GM12864 (cell line): ENCODE measurements at regions not wholly inside any gene's neighbourhood (a gene's known extent, or its start where the extent isn't known, plus 50 kb on each side); places are given as distances from the start of the nearest gene placed in this dataset.
"Not testable (repeated sequence)": the region's sequence is repeated elsewhere in the genome, so short reads cannot be mapped to it uniquely, and the experiment has no call there.

Experiments
- DNase-seq: peaks from one replicate; pipeline ENCODE4 v3.0.0-alpha.2; 2011; ENCODE audit warnings: low read depth
- H3K4me3 ChIP-seq: 2 replicates; pipeline ENCODE4 v1.5.1; 2011; ENCODE audit warnings: mild to moderate bottlenecking, low read depth, low read length, control low read depth
- TF ChIP-seq, protein P1 (sequence below): IDR thresholded peaks from 2 replicates; pipeline ENCODE4 v1.5.1; 2011; ENCODE audit warnings: low read depth, mild to moderate bottlenecking, moderate library complexity, low read length, control low read depth, inconsistent platforms; ENCODE audit errors: missing control alignments

DNA sequence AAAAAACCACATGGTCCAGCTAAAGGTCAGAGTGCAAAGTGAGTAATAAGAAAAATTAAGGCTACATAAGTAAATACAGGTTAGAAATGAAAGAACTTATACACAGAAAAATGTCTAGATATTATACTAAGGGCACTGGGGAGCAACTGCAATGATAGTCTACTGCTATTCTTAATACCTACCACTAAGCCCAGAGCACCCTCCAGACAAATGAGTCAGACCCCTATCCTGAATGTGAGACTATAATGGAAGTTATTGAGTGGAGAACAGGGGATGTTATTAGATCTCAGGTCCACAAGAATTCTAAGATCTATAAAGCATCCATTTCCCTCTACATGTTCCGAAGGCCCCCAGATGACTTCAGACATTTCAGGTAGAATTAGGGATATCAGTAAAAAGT is 438.3 kb downstream of the PRELID2 start:
- H3K4me3 ChIP-seq = no peak overlapping the region
- DNase-seq = no peak

DNA sequence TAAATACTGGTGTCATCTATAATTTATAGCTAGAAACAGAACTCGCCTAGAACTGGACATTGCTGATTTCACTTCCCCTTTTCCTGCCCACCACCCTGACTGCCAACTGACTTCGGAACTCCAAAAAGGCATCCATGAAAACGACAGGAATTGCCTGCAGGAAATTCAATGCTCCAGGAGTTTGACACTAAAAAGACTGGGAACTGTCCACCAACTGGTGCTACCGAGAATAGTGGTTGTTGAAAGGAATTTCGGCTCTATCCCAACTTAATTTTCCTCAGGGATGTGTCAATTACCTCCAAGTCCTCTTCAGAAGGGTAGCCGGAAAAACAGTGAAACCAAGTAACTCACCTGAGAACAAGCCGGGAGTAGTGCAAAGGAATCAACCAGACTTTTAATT is 440.0 kb downstream of the PRELID2 start:
- DNase-seq, H3K4me3 ChIP-seq: not testable (repeated sequence)

More for the DNA sequence above, 438.3 kb downstream of the PRELID2 start:
- TF ChIP-seq, protein P1, sequence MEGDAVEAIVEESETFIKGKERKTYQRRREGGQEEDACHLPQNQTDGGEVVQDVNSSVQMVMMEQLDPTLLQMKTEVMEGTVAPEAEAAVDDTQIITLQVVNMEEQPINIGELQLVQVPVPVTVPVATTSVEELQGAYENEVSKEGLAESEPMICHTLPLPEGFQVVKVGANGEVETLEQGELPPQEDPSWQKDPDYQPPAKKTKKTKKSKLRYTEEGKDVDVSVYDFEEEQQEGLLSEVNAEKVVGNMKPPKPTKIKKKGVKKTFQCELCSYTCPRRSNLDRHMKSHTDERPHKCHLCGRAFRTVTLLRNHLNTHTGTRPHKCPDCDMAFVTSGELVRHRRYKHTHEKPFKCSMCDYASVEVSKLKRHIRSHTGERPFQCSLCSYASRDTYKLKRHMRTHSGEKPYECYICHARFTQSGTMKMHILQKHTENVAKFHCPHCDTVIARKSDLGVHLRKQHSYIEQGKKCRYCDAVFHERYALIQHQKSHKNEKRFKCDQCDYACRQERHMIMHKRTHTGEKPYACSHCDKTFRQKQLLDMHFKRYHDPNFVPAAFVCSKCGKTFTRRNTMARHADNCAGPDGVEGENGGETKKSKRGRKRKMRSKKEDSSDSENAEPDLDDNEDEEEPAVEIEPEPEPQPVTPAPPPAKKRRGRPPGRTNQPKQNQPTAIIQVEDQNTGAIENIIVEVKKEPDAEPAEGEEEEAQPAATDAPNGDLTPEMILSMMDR = no peak

DNA sequence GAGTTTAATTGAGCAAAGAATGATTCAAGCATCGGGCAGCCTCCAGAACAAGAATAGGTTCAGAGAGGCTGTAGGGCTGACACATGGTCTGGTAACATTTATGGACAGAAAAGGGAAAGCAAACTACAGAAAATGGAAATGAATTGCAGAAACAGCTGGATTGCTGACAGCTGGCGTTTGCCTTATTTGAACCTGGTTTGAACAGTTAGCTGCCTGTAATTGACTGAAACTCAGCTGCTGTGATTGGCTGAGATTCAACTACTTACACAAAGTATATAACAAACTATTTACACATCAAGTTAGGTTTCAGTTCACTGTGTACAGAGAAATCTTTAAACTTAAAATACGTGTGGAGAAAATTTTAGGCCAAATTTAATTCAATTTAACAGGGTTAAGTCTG is 441.7 kb downstream of the PRELID2 start:
- no peak for DNase-seq
- H3K4me3 ChIP-seq = no peak overlapping the region
- TF ChIP-seq, protein P1 = no peak

DNA sequence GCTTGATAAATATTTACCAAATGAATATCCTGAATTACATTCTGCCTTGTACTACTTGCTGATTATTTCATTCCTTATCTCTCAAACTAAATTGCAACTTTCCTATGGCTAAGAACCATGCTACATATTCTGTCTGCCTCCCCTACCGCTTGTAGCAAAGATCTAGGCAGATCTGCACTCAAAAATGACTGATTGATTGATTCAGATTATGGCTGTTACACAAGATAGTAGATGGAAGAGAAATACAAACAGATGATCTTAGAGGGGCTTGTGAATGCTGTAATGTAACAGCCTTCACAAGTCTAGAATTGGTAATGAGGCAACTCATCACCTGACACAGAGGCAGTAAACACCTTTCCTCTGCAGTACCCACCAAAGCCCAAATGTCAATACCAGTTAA is 446.1 kb downstream of the PRELID2 start:
- DNase-seq = no peak
- H3K4me3 ChIP-seq = no peak overlapping the region
- TF ChIP-seq, protein P1 = no peak

DNA sequence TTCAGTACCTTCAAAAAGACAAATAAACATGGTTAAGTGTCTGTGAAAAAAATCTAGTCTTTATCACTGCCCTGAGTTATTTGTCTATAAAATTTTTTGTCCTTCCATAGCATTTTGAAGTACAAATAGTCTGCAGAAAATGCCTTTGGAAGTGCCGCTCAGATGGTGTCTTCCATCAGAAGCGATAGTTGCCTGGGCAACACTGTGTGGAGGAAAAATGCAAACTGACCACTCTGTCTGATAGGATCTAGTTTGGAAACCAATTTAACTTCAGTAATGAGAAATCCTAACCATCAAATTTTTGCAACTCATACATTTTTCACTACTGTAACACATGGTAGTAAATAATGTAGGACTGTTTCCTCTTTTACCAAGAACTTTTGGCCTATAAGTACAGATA is 449.9 kb downstream of the PRELID2 start:
- TF ChIP-seq, protein P1 = no peak
- no peak overlapping the region for H3K4me3 ChIP-seq
- no peak for DNase-seq

DNA sequence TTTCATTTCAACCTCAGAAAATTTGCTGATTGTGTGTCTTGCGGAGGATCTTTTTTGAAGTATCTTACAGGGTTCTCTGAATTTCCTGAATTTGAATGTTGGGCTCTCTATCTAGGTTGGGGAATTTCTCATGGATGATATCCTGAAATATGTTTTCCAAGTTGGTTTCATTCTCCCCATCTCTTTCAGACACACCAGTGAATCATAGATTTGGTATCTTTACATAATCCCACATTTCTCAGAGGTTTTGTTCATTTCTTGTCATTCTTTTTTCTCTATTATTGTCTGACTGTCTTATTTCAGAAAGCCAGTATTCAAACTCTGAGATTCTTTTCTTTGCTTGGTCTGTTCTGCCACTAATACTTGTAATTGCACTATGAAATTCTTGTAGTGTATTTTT is 456.9 kb downstream of the PRELID2 start:
- DNase-seq = no peak
- TF ChIP-seq, protein P1 = no peak
- no peak overlapping the region for H3K4me3 ChIP-seq

DNA sequence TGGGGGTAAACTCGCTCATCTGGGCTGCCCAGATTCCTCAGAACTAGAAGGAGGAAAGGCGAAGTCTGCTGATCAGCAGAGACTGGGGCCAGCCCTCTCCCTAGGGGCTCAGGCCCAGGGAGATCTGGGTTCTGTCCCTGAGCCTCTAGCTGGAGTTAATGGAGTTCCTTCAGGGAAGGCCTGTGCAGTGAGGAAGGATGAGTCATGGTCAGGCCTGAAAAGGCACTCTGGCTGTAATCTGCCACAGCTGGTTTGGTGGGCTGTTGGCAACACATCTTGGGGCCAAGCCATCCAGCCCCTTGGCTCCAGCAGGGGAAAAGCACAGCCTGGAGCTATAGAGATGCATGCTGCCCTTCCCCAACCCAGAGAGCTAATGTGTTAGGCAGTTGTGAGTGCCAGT is 459.6 kb downstream of the PRELID2 start:
- DNase-seq = no peak
- TF ChIP-seq, protein P1 = no peak
- no peak overlapping the region for H3K4me3 ChIP-seq

DNA sequence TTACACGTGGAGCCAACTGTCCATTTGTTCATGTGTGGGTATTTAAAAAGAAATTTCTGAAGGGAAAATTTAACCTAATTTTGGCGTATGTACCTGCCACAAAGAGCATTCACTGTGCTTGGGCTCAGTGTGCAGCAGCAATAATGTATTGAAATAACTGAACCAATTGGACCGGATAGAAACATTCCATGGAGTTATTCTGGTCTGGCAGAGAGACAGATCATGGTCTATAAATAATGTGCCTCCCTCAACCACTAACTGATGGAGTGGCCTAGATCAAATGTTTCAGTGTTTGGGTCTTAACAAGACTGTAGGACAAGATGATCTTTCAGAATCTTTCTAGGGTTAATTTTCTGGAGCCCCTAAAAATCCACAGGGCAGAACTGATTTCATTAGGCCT is 469.7 kb downstream of the PRELID2 start:
- no peak for DNase-seq
- TF ChIP-seq, protein P1 = no peak
- H3K4me3 ChIP-seq = no peak overlapping the region
